H1 (cell line): ENCODE measurements at regions not wholly inside any gene's neighbourhood (a gene's known extent, or its start where the extent isn't known, plus 50 kb on each side); places are given as distances from the start of the nearest gene placed in this dataset.

Experiments used
- CHD1 ChIP-seq: IDR thresholded peaks from 2 replicates; pipeline ENCODE4 v1.6.1; 2012; ENCODE audit warnings: low read depth, low read length, improper control_type of control experiment
- GTF2F1 ChIP-seq: IDR thresholded peaks from 2 replicates; pipeline ENCODE4 v1.6.1; 2012; ENCODE audit warnings: low read depth, low read length, improper control_type of control experiment, borderline replicate concordance
- RFX5 ChIP-seq: IDR thresholded peaks from 2 replicates; pipeline ENCODE4 v1.6.1; 2011; ENCODE audit warnings: low read depth, low read length, improper control_type of control experiment, borderline replicate concordance
- TCF12 ChIP-seq: IDR thresholded peaks from 2 replicates; pipeline ENCODE4 v1.6.1; 2011; ENCODE audit warnings: low read depth, mild to moderate bottlenecking, low read length
- TF ChIP-seq, protein P1 (sequence below): IDR thresholded peaks from 2 replicates; pipeline ENCODE4 v1.6.1; 2012; ENCODE audit warnings: inconsistent platforms

DNA sequence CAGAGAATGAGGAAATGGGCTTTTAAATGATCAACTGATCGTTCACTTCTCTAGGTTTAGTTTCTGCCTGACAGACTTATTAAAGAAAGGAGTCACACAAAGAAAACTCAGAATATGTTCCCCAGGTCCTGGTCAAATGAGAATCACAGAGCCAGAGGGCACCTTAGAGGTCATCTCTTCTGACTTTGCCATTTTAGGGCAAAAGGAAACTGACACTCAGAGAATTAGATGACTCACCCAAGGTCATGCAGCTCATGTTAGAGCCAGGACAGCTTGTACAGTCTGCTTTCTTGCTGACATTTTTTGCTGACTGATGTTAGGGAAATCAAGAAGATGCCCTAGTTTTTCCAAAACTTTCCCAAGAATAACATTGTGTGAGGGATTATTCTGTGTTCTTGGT is 312.7 kb upstream of the SP8 start (continued):
- TF ChIP-seq, protein P1, sequence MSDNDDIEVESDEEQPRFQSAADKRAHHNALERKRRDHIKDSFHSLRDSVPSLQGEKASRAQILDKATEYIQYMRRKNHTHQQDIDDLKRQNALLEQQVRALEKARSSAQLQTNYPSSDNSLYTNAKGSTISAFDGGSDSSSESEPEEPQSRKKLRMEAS: no peak
- TF ChIP-seq CHD1 (no peak), GTF2F1 (no peak), RFX5 (no peak), TCF12 (no peak)
